VCaP (cell line): ENCODE measurements at regions not wholly inside any gene's neighbourhood (a gene's known extent, or its start where the extent isn't known, plus 50 kb on each side); places are given as distances from the start of the nearest gene placed in this dataset.
"Not testable (repeated sequence)": the region's sequence is repeated elsewhere in the genome, so short reads cannot be mapped to it uniquely, and the experiment has no call there.

Experiments
- H3K27ac ChIP-seq: fragments of 450-650 bp; 2 replicates; pipeline ENCODE4 v1.5.1; 2017
- CTCF ChIP-seq: fragments of 450-650 bp; conservative IDR thresholded peaks from 2 replicates; pipeline ENCODE4 v1.5.1; 2017; ENCODE audit warnings: mild to moderate bottlenecking, moderate library complexity

- no peak for TF ChIP-seq CTCF
- no peak overlapping the region for H3K27ac ChIP-seq
Measured at GRCh38 chr5:62184444-62184843, 121.6 kb upstream of the KIF2A start.

DNA sequence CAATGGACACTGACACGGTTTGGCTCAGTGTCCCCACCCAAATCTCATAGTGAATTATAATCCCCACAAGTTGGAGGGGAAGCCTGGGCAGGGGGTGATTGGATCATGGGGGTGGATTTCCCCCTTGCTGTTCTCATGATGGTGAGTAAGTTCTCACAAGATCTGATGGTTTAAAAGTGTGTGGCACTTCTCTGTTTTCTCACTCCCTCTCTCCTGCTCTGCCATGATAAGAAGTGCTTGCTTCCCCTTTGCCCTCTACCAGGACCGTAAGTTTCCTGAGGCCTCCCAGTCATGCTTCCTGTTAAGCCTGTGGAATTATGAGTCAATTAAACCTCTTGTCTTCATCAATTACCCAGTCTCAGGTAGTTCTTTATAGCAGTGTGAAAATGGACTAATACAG lies 115.8 kb upstream of the KIF2A start:
- H3K27ac ChIP-seq: no peak overlapping the region

GRCh38 chr5:62190931-62191330 lies 115.1 kb upstream of the KIF2A start:
- no peak for TF ChIP-seq CTCF
- no peak overlapping the region for H3K27ac ChIP-seq

More for the DNA sequence above, 115.8 kb upstream of the KIF2A start:
- TF ChIP-seq CTCF: no peak

GRCh38 chr5:62192958-62193357 lies 113.0 kb upstream of the KIF2A start:
- H3K27ac ChIP-seq: no peak overlapping the region
- TF ChIP-seq CTCF: no peak

- not testable (repeated sequence) for H3K27ac ChIP-seq
Measured at GRCh38 chr5:62196532-62196931, 109.5 kb upstream of the KIF2A start.

- peak; percentile 52 for TF ChIP-seq CTCF
- no peak overlapping the region for H3K27ac ChIP-seq
Measured at GRCh38 chr5:62197697-62198096, 108.3 kb upstream of the KIF2A start.

GRCh38 chr5:62198421-62198820 lies 107.6 kb upstream of the KIF2A start:
- TF ChIP-seq CTCF: no peak
- no peak overlapping the region for H3K27ac ChIP-seq

GRCh38 chr5:62199792-62200716 lies 106.0 kb upstream of the KIF2A start:
- H3K27ac ChIP-seq: no peak overlapping the region
- TF ChIP-seq CTCF: no peak
